Lung (tissue), 11 donors: ENCODE measurements at regions not wholly inside any gene's neighbourhood (a gene's known extent, or its start where the extent isn't known, plus 50 kb on each side); places are given as distances from the start of the nearest gene placed in this dataset.

ENCODE experiments used
- ATAC-seq: fragments of 200-7000 bp; cut with Tn5 transposase; one replicate; pipeline ENCODE4 v1.9.1; 2020; ENCODE audit warnings: moderate number of reproducible peaks; ENCODE audit not compliant: insufficient read depth, low FRiP score
- DNase-seq, 3 donors: peaks; one replicate each; pipeline ENCODE4 v3.0.0-alpha.2; 2013 to 2017
- H3K27ac ChIP-seq, 2 donors: one replicate each; pipeline ENCODE4 v1.5.1; 2013; ENCODE audit warnings: mild to moderate bottlenecking in 2 of 2, moderate library complexity in 2 of 2, control low read depth in 1 of 2, inconsistent platforms in 1 of 2, low read depth in 1 of 2, low read length in 1 of 2
- H3K27me3 ChIP-seq, 3 donors: one replicate each; pipeline ENCODE4 v1.5.1; 2013; ENCODE audit warnings: low read length in 2 of 3; ENCODE audit not compliant: control insufficient read depth in 3 of 3, insufficient read depth in 3 of 3
- H3K36me3 ChIP-seq, 4 donors: one replicate each; pipeline ENCODE4 v1.5.1; 2013; ENCODE audit warnings: low read length in 4 of 4, mild to moderate bottlenecking in 1 of 4, moderate library complexity in 1 of 4; ENCODE audit not compliant: control insufficient read depth in 4 of 4, insufficient read depth in 4 of 4
- H3K4me1 ChIP-seq, 5 donors: one replicate each; pipeline ENCODE4 v1.5.1; 2013; ENCODE audit warnings: low read length in 5 of 5, mild to moderate bottlenecking in 2 of 5, moderate library complexity in 1 of 5; ENCODE audit not compliant: control insufficient read depth in 5 of 5, insufficient read depth in 5 of 5
- H3K4me3 ChIP-seq: one replicate; pipeline ENCODE4 v1.5.1; 2013; ENCODE audit warnings: mild to moderate bottlenecking, control low read depth, moderate library complexity
- H3K9ac ChIP-seq, 2 donors: one replicate each; pipeline ENCODE4 v1.5.1; 2013; ENCODE audit warnings: low read length in 2 of 2, control low read depth in 1 of 2; ENCODE audit not compliant: insufficient read depth in 1 of 2
- H3K9me3 ChIP-seq, 4 donors: one replicate each; pipeline ENCODE4 v1.5.1; 2013; ENCODE audit warnings: low read length in 3 of 4, mild to moderate bottlenecking in 1 of 4, moderate library complexity in 1 of 4; ENCODE audit not compliant: control insufficient read depth in 4 of 4, insufficient read depth in 3 of 4
- CTCF ChIP-seq: IDR thresholded peaks from 2 replicates; pipeline ENCODE4 v1.5.1; 2012; ENCODE audit warnings: mild to moderate bottlenecking; ENCODE audit errors: control extremely low read depth, extremely low read depth
- WGBS, 2 donors: extraction: QIAGEN DNeasy Blood & Tissue Kit; methylation state at CpG; one replicate each; pipeline ENCODE4 v1.1.7; 2013; 5-methylcytosine and 5-hydroxymethylcytosine counted together
- donor health status: control.
- donor health status: control.
- donor health status: Bipolar disorder and iron deficiency.
- donor health status: healthy.
- donor health status: DM: yes; HTN: yes; CAD: no.

- no peaks in the 10 kb centered on the region for H3K36me3 ChIP-seq
- H3K9me3 ChIP-seq, result no peaks in the 10 kb centered on the region
- no peak overlapping the region for H3K27ac ChIP-seq
- TF ChIP-seq CTCF, result no peak
- 66 to 74% methylated on average over 1 of the region's 1 CpG for WGBS, 2 donors
- H3K9ac ChIP-seq, result no peak overlapping the region
- no peaks in the 10 kb centered on the region for H3K27me3 ChIP-seq
- ATAC-seq (no peak), DNase-seq (no peak)
- H3K4me1 ChIP-seq, result no peaks in the 10 kb centered on the region
- no peak overlapping the region for H3K4me3 ChIP-seq
Observed at GRCh38 chr17:13283606-13284005, 265.8 kb upstream of the ELAC2 start.

GRCh38 chr17:13281626-13282025 is 263.8 kb upstream of the ELAC2 start:
- no peak for ATAC-seq
- Histone ChIP-seq H3K36me3 (no peaks in the 10 kb centered on the region), H3K4me3 (no peak overlapping the region), H3K27ac (no peak overlapping the region), H3K27me3 (no peaks in the 10 kb centered on the region), H3K9ac (no peak overlapping the region), H3K4me1 (no peaks in the 10 kb centered on the region), H3K9me3 (no peaks in the 10 kb centered on the region)
- DNase-seq, result no peak
- TF ChIP-seq CTCF, result no peak
- WGBS, 2 donors, result 84 to 92% methylated on average over 3 of the region's 3 CpGs

- no peaks in the 10 kb centered on the region for H3K36me3 ChIP-seq
- peaks cover 0 to 6% (median 0%) of the 10 kb centered on the region in 5 donors for H3K4me1 ChIP-seq
- H3K4me3 ChIP-seq, result no peak overlapping the region
- ATAC-seq (no peak), DNase-seq (peak; percentile 21 to 55 (median 35))
- H3K27me3 ChIP-seq, result peaks cover 0 to 6% (median 0%) of the 10 kb centered on the region in 3 donors
- WGBS, 2 donors, result 67 to 73% methylated on average over 2 of the region's 2 CpGs
- H3K9me3 ChIP-seq, result no peaks in the 10 kb centered on the region
- TF ChIP-seq CTCF, result no peak
- no peak overlapping the region for H3K9ac ChIP-seq
- H3K27ac ChIP-seq, result no peak overlapping the region
Observed at GRCh38 chr17:13273806-13274205, 256.0 kb upstream of the ELAC2 start.

- TF ChIP-seq CTCF, result no peak
- WGBS, 2 donors, result 82 to 83% methylated on average over 4 of the region's 4 CpGs
- no peaks in the 10 kb centered on the region for H3K9me3 ChIP-seq
- H3K36me3 ChIP-seq, result no peaks in the 10 kb centered on the region
- no peak overlapping the region for H3K4me3 ChIP-seq
- no peak overlapping the region for H3K27ac ChIP-seq
- H3K27me3 ChIP-seq, result peaks cover 0 to 6% (median 0%) of the 10 kb centered on the region in 3 donors
- DNase-seq (no peak), ATAC-seq (no peak)
- peaks cover 0 to 9% (median 0%) of the 10 kb centered on the region in 5 donors for H3K4me1 ChIP-seq
- H3K9ac ChIP-seq, result no peak overlapping the region
Observed at GRCh38 chr17:13272296-13272695, 254.5 kb upstream of the ELAC2 start.
